ENCODE measurements at regions not wholly inside any gene's neighbourhood (a gene's known extent, or its start where the extent isn't known, plus 50 kb on each side); places are given as distances from the start of the nearest gene placed in this dataset.
"Not testable (repeated sequence)": the region's sequence is repeated elsewhere in the genome, so short reads cannot be mapped to it uniquely, and the experiment has no call there.

GRCh38 chr18:59980188-59980637 is 80.4 kb downstream of the PMAIP1 start:
- Histone ChIP-seq H3K27me3 (ENCODE audit: insufficient read depth, low read depth) (no peaks in the 10 kb centered on the region), H4K20me1 (ENCODE audit: insufficient read depth) (no peaks in the 10 kb centered on the region), H3K9ac (no peak overlapping the region), H3K4me2 (no peak overlapping the region), H3K79me2 (ENCODE audit: insufficient read depth, low read depth) (no peaks in the 10 kb centered on the region), H3K27ac (no peak overlapping the region), H3K36me3 (ENCODE audit: insufficient read depth) (no peaks in the 10 kb centered on the region), H3K4me1 (ENCODE audit: low read depth, poor library complexity, severe bottlenecking) (no peaks in the 10 kb centered on the region), H2AFZ (ENCODE audit: low read depth) (no peak overlapping the region), H3K4me3 (IDR thresholded peaks at IDR 0.05; ENCODE audit: insufficient read depth, low read depth, low read length) (no peak overlapping the region)
- TF ChIP-seq, protein P1, sequence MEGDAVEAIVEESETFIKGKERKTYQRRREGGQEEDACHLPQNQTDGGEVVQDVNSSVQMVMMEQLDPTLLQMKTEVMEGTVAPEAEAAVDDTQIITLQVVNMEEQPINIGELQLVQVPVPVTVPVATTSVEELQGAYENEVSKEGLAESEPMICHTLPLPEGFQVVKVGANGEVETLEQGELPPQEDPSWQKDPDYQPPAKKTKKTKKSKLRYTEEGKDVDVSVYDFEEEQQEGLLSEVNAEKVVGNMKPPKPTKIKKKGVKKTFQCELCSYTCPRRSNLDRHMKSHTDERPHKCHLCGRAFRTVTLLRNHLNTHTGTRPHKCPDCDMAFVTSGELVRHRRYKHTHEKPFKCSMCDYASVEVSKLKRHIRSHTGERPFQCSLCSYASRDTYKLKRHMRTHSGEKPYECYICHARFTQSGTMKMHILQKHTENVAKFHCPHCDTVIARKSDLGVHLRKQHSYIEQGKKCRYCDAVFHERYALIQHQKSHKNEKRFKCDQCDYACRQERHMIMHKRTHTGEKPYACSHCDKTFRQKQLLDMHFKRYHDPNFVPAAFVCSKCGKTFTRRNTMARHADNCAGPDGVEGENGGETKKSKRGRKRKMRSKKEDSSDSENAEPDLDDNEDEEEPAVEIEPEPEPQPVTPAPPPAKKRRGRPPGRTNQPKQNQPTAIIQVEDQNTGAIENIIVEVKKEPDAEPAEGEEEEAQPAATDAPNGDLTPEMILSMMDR (conservative IDR thresholded peaks at IDR 0.05; ENCODE audit: low read depth, low read length), result no peak

DNA sequence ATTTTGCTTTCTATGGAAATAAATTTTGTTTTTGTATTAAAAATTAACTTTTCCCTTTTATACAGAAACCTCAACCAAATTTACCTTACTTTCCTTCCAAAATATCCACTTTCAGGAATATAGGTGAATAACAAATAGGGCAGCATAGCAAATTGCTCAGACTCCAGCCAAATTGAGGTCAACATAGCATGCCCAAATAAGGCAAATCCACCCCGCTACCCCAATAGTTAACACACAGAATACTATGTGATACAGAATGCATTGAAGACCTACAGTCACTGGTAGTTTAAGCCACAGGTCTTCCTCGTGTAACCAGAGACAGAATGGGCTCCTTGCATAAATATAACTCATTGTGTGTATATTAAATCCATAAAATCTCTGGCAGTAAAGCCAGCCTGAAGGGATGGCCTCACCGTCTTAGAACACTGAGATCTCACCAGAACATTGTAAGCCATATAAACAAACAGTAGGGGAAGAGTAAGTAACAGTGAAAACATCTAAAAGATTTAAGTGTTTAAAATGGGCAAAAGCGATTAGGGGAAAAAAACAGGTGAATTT is 72.2 kb downstream of the PMAIP1 start:
- H3K36me3 ChIP-seq (ENCODE audit: insufficient read depth), result no peaks in the 10 kb centered on the region
- H3K27me3 ChIP-seq (ENCODE audit: insufficient read depth, low read depth), result no peaks in the 10 kb centered on the region
- no peak overlapping the region for H3K27ac ChIP-seq
- no peaks in the 10 kb centered on the region for H4K20me1 ChIP-seq (ENCODE audit: insufficient read depth)
- no peaks in the 10 kb centered on the region for H3K79me2 ChIP-seq (ENCODE audit: insufficient read depth, low read depth)
- no peak overlapping the region for H2AFZ ChIP-seq (ENCODE audit: low read depth)
- TF ChIP-seq, protein P1 (conservative IDR thresholded peaks at IDR 0.05; ENCODE audit: low read depth, low read length), result no peak
- H3K4me3 ChIP-seq (IDR thresholded peaks at IDR 0.05; ENCODE audit: insufficient read depth, low read depth, low read length), result no peak overlapping the region
- peaks cover 18% of the 10 kb centered on the region for H3K4me1 ChIP-seq (ENCODE audit: low read depth, poor library complexity, severe bottlenecking)
- H3K4me2 ChIP-seq, result no peak overlapping the region; the same call in 1 of the 2 replicates
- H3K9ac ChIP-seq, result no peak overlapping the region

DNA sequence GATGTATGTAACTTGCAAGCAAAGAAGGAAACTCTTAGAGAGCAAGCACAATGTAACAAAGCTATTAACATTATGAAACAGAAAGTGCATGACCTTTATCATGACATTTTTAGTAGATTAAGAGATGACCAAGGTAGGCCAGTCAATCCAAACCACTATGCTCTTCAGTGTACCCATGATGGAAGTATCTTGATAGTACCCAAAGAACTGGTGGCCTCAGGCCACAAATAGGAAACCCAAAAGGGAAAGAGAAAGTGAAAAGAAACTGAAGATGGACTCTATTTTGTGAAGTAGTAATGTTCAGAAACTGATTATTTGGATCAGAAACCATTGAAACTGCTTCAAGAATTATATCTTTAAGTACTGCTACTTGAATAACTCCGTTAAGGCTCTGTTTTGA is 71.3 kb downstream of the PMAIP1 start:
- not testable (repeated sequence) for H2AFZ ChIP-seq (ENCODE audit: low read depth)

GRCh38 chr18:59969477-59970028 is 69.8 kb downstream of the PMAIP1 start:
- H3K4me2 ChIP-seq; H4K20me1 ChIP-seq (ENCODE audit: insufficient read depth); H3K27ac ChIP-seq; H2AFZ ChIP-seq (ENCODE audit: low read depth); H3K9ac ChIP-seq; H3K36me3 ChIP-seq (ENCODE audit: insufficient read depth); H3K27me3 ChIP-seq (ENCODE audit: insufficient read depth, low read depth); H3K4me3 ChIP-seq (IDR thresholded peaks at IDR 0.05; ENCODE audit: insufficient read depth, low read depth, low read length); H3K79me2 ChIP-seq (ENCODE audit: insufficient read depth, low read depth): not testable (repeated sequence)
- peaks cover 18% of the 10 kb centered on the region for H3K4me1 ChIP-seq (ENCODE audit: low read depth, poor library complexity, severe bottlenecking)

More for the DNA sequence above, 71.3 kb downstream of the PMAIP1 start:
- not testable (repeated sequence) for H3K79me2 ChIP-seq (ENCODE audit: insufficient read depth, low read depth); H3K27me3 ChIP-seq (ENCODE audit: insufficient read depth, low read depth); H3K9ac ChIP-seq; H3K4me3 ChIP-seq (IDR thresholded peaks at IDR 0.05; ENCODE audit: insufficient read depth, low read depth, low read length); H4K20me1 ChIP-seq (ENCODE audit: insufficient read depth); H3K27ac ChIP-seq; H3K36me3 ChIP-seq (ENCODE audit: insufficient read depth)
- Histone ChIP-seq H3K4me1 (ENCODE audit: low read depth, poor library complexity, severe bottlenecking) (peaks cover 18% of the 10 kb centered on the region), H3K4me2 (peak overlapping the region; percentile 3; the same call in 1 of the 2 replicates)

- H3K9ac ChIP-seq, result no peak overlapping the region
- H3K27me3 ChIP-seq (ENCODE audit: insufficient read depth, low read depth), result no peaks in the 10 kb centered on the region
- no peaks in the 10 kb centered on the region for H3K36me3 ChIP-seq (ENCODE audit: insufficient read depth)
- TF ChIP-seq, protein P1 (conservative IDR thresholded peaks at IDR 0.05; ENCODE audit: low read depth, low read length), result no peak
- H3K79me2 ChIP-seq (ENCODE audit: insufficient read depth, low read depth), result no peaks in the 10 kb centered on the region
- peaks cover 18% of the 10 kb centered on the region for H3K4me1 ChIP-seq (ENCODE audit: low read depth, poor library complexity, severe bottlenecking)
- H2AFZ ChIP-seq (ENCODE audit: low read depth), result no peak overlapping the region
- H3K4me2 ChIP-seq, result no peak overlapping the region
- H3K4me3 ChIP-seq (IDR thresholded peaks at IDR 0.05; ENCODE audit: insufficient read depth, low read depth, low read length), result no peak overlapping the region
- no peaks in the 10 kb centered on the region for H4K20me1 ChIP-seq (ENCODE audit: insufficient read depth)
- H3K27ac ChIP-seq, result no peak overlapping the region
Measured at GRCh38 chr18:59968583-59968982, 68.8 kb downstream of the PMAIP1 start.
